ENCODE measurements at regions not wholly inside any gene's neighbourhood (a gene's known extent, or its start where the extent isn't known, plus 50 kb on each side); places are given as distances from the start of the nearest gene placed in this dataset.
A peak's percentile ranks its signal among the peaks of the same experiment; 100 is the strongest.

DNA sequence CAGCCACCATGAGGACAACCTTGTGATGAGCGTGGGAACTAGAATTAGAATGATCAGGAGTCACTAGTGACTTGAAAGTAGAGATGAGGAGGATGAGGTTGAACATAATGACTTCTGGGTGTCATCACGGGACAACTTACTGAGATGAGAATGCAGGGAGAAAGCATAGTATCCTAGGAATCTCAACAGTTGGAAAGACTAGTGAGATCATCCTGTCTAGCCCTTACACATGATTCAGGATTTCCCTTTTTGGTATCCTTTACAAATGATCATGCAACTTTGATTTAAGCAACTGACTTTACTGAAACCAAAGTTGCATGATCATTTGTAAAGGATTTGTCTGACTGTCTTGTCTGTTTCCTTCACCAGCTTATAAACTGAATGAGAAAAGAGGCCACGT is 51.8 kb upstream of the HIF1A start:
- H3K36me3 ChIP-seq, result no peaks in the 10 kb centered on the region
- no peaks in the 10 kb centered on the region for H3K4me1 ChIP-seq
- H3K27me3 ChIP-seq, result no peaks in the 10 kb centered on the region
- H3K27ac ChIP-seq, result peak overlapping the region in 1 of 4 donors; percentile 9
- no peak for DNase-seq
- H3K9me3 ChIP-seq, result no peaks in the 10 kb centered on the region
- H3K4me3 ChIP-seq, result no peak overlapping the region
- TF ChIP-seq, protein P1, sequence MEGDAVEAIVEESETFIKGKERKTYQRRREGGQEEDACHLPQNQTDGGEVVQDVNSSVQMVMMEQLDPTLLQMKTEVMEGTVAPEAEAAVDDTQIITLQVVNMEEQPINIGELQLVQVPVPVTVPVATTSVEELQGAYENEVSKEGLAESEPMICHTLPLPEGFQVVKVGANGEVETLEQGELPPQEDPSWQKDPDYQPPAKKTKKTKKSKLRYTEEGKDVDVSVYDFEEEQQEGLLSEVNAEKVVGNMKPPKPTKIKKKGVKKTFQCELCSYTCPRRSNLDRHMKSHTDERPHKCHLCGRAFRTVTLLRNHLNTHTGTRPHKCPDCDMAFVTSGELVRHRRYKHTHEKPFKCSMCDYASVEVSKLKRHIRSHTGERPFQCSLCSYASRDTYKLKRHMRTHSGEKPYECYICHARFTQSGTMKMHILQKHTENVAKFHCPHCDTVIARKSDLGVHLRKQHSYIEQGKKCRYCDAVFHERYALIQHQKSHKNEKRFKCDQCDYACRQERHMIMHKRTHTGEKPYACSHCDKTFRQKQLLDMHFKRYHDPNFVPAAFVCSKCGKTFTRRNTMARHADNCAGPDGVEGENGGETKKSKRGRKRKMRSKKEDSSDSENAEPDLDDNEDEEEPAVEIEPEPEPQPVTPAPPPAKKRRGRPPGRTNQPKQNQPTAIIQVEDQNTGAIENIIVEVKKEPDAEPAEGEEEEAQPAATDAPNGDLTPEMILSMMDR (IDR thresholded peaks at IDR 0.05), result no peak
- no peak for TF ChIP-seq POLR2A (IDR thresholded peaks at IDR 0.05)

DNA sequence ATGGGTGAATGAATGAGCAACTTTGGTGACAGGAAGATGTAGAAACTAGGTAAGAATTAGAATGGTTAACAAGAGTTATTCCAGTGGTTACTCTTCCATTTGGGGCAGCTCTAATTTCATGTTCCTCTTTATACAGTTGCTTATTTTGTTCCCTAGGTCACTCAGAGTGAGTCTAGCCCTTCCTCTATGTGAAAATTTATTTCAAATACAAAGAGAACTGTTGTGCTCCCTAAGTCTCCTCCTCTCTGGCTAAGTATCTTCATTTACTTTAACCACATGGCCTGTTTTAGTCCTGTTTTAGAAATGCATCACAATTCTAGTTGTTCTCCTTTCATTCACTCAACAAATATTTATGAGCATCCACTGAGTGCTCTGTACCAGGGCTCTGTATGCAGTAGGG is 51.1 kb upstream of the HIF1A start:
- H3K4me1 ChIP-seq, result no peaks in the 10 kb centered on the region
- H3K9me3 ChIP-seq, result no peaks in the 10 kb centered on the region
- TF ChIP-seq POLR2A (IDR thresholded peaks at IDR 0.05), result no peak
- TF ChIP-seq, protein P1 (IDR thresholded peaks at IDR 0.05), result no peak
- no peaks in the 10 kb centered on the region for H3K36me3 ChIP-seq
- H3K4me3 ChIP-seq, result no peak overlapping the region
- H3K27ac ChIP-seq, result peak overlapping the region in 2 of 4 donors; percentile 9 to 43
- DNase-seq, result no peak
- no peaks in the 10 kb centered on the region for H3K27me3 ChIP-seq

DNA sequence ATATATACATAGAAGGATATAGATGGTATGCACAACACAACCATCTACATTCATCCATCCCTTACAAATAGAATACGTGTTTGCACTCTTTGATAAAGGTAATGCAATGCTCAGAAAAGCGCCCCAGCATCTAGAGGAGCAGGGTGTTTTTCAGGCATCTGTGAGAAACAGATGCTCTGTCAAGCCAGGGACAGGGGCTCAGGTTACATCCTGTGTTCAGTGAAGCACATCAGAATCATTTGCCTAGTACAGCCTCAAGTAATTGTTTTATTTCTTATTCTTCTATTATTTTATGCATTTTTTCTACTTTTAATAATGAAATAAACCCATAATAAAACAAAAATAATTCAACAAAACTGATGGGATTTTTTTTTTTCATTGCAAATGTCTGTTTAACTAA is 50.5 kb upstream of the HIF1A start:
- TF ChIP-seq, protein P1 (IDR thresholded peaks at IDR 0.05), result no peak
- no peak for TF ChIP-seq POLR2A (IDR thresholded peaks at IDR 0.05)
- no peaks in the 10 kb centered on the region for H3K9me3 ChIP-seq
- H3K36me3 ChIP-seq, result no peaks in the 10 kb centered on the region
- H3K27me3 ChIP-seq, result no peaks in the 10 kb centered on the region
- peak overlapping the region in 1 of 4 donors; percentile 43 for H3K27ac ChIP-seq
- no peaks in the 10 kb centered on the region for H3K4me1 ChIP-seq
- DNase-seq, result peak in 1 of 3 donors; percentile 39
- no peak overlapping the region for H3K4me3 ChIP-seq

DNA sequence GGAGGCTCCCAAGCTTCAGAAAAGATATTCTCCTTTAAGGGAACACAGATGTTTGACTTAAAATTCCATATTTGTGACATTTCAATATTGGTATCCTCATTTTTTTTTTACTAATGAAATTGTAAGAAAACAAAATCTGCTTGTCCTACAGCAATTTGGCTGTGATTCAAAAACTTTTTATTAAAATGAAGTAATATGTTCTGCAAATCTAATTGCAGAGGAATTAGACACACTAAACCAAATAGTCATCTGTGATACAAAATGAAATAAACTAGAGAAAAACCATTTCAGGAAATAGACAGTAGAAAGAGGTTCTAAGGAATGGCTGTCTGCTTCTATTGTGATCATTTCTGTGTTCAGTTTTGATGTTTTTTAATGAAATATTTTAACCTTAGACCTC is 50.1 kb upstream of the HIF1A start:
- Histone ChIP-seq H3K4me1 (no peaks in the 10 kb centered on the region), H3K9me3 (no peaks in the 10 kb centered on the region), H3K4me3 (no peak overlapping the region), H3K36me3 (no peaks in the 10 kb centered on the region), H3K27ac (no peak overlapping the region), H3K27me3 (no peaks in the 10 kb centered on the region)
- TF ChIP-seq, protein P1 (IDR thresholded peaks at IDR 0.05), result no peak
- DNase-seq, result no peak

Measured in Peyer's patch (tissue), 4 donors.